ENCODE measurements at regions not wholly inside any gene's neighbourhood (a gene's known extent, or its start where the extent isn't known, plus 50 kb on each side); places are given as distances from the start of the nearest gene placed in this dataset.

GRCh38 chr6:145028144-145028818 is 707.0 kb downstream of the EPM2A start:
- H3K4me1 Mint-ChIP-seq, result peaks cover 3 to 13% of the 10 kb centered on the region in 2 experiments; a peak in 3 of 4 replicates
- H3K4me3 Mint-ChIP-seq, result no peak overlapping the region
- Histone ChIP-seq H3K4me1 (ENCODE audit: insufficient read depth, low read length) (no peaks in the 10 kb centered on the region; the same call in 1 of the 2 replicates), H4K5ac (ENCODE audit: insufficient read length, low read depth, low read length) (no peak overlapping the region), H2AFZ (ENCODE audit: low read length) (no peak overlapping the region), H4K91ac (ENCODE audit: insufficient read length, low read depth, low read length) (no peak overlapping the region), H2BK5ac (ENCODE audit: insufficient read length, low read length) (no peak overlapping the region), H2BK20ac (ENCODE audit: low read depth, low read length, poor library complexity, severe bottlenecking) (no peak overlapping the region), H3K4ac (ENCODE audit: low read depth, low read length) (no peak overlapping the region), H3K56ac (ENCODE audit: insufficient read length, low read depth, low read length) (no peak overlapping the region), H3K79me2 (ENCODE audit: insufficient read depth, low read length) (no peaks in the 10 kb centered on the region), H3K18ac (ENCODE audit: insufficient read length, low read depth, low read length) (no peak overlapping the region), H2BK12ac (ENCODE audit: insufficient read length, low read depth, low read length) (no peak overlapping the region), H3K9ac (ENCODE audit: extremely low read depth, insufficient read length, low read length) (no peak overlapping the region), H3K27ac (ENCODE audit: insufficient read length, low read depth, low read length) (no peak overlapping the region), H3K14ac (ENCODE audit: insufficient read depth, low read length) (no peak overlapping the region), H3K23ac (ENCODE audit: insufficient read length, low read depth, low read length) (no peak overlapping the region), H4K20me1 (ENCODE audit: control insufficient read depth, insufficient read depth, insufficient read length) (no peaks in the 10 kb centered on the region), H2BK15ac (ENCODE audit: low read depth, low read length) (no peak overlapping the region), H3K79me1 (ENCODE audit: insufficient read depth, low read depth, low read length, poor library complexity, severe bottlenecking) (no peaks in the 10 kb centered on the region), H3T11ph (ENCODE audit: low read length) (no peak overlapping the region), H2BK120ac (ENCODE audit: low read depth, low read length, poor library complexity, severe bottlenecking) (no peak overlapping the region), H4K8ac (replicated peaks; ENCODE audit: insufficient read length, low read depth, low read length) (no peak overlapping the region), H3K23me2 (ENCODE audit: insufficient read length, low read depth, low read length, poor library complexity, severe bottlenecking) (no peaks in the 10 kb centered on the region), H3K4me2 (ENCODE audit: insufficient read depth, insufficient read length, low read length) (no peak overlapping the region), H3K9me3 (ENCODE audit: control insufficient read depth, low read depth, low read length) (no peaks in the 10 kb centered on the region), H2AK5ac (ENCODE audit: insufficient read length, low read length) (no peak overlapping the region), H3K27me3 (ENCODE audit: insufficient read depth, low read length) (no peaks in the 10 kb centered on the region)
- no peak overlapping the region for H3K27ac Mint-ChIP-seq
- no peaks in the 10 kb centered on the region for H3K36me3 Mint-ChIP-seq (ENCODE audit: insufficient read depth in 1 of 3, low read depth in 3 of 3)
- no peaks in the 10 kb centered on the region for H3K27me3 Mint-ChIP-seq (ENCODE audit: low read depth)
- DNase-seq, result no peak
- WGBS (ENCODE audit: extremely low coverage, insufficient read length, low lambda C conversion rate), result no CpG with 5 or more reads among the region's 4 CpGs
- TF ChIP-seq, protein P1, sequence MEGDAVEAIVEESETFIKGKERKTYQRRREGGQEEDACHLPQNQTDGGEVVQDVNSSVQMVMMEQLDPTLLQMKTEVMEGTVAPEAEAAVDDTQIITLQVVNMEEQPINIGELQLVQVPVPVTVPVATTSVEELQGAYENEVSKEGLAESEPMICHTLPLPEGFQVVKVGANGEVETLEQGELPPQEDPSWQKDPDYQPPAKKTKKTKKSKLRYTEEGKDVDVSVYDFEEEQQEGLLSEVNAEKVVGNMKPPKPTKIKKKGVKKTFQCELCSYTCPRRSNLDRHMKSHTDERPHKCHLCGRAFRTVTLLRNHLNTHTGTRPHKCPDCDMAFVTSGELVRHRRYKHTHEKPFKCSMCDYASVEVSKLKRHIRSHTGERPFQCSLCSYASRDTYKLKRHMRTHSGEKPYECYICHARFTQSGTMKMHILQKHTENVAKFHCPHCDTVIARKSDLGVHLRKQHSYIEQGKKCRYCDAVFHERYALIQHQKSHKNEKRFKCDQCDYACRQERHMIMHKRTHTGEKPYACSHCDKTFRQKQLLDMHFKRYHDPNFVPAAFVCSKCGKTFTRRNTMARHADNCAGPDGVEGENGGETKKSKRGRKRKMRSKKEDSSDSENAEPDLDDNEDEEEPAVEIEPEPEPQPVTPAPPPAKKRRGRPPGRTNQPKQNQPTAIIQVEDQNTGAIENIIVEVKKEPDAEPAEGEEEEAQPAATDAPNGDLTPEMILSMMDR (conservative IDR thresholded peaks at IDR 0.05), result peak; percentile 71
- no peaks in the 10 kb centered on the region for H3K9me3 Mint-ChIP-seq

Measured in H9 (cell line).